ENCODE measurements at regions not wholly inside any gene's neighbourhood (a gene's known extent, or its start where the extent isn't known, plus 50 kb on each side); places are given as distances from the start of the nearest gene placed in this dataset.
"Not testable (repeated sequence)": the region's sequence is repeated elsewhere in the genome, so short reads cannot be mapped to it uniquely, and the experiment has no call there.

GRCh38 chr7:125847055-125847454 lies 917.4 kb upstream of the POT1 start:
- no peak for DNase-seq (ENCODE audit: low read depth, low spot score)

GRCh38 chr7:125845686-125846085 lies 916.1 kb upstream of the POT1 start:
- no peak for DNase-seq (ENCODE audit: low read depth, low spot score)

- DNase-seq (ENCODE audit: low read depth, low spot score) = no peak
Measured at GRCh38 chr7:125834421-125834820, 904.8 kb upstream of the POT1 start.

GRCh38 chr7:125833839-125834238 lies 904.2 kb upstream of the POT1 start:
- DNase-seq (ENCODE audit: low read depth, low spot score) = no peak

GRCh38 chr7:125830743-125831142 lies 901.1 kb upstream of the POT1 start:
- DNase-seq (ENCODE audit: low read depth, low spot score) = no peak

- DNase-seq (ENCODE audit: low read depth, low spot score) = no peak
Measured at GRCh38 chr7:125828153-125828700, 898.6 kb upstream of the POT1 start.

GRCh38 chr7:125823538-125823937 lies 893.9 kb upstream of the POT1 start:
- DNase-seq (ENCODE audit: low read depth, low spot score) = no peak

- DNase-seq (ENCODE audit: low read depth, low spot score) = no peak
Measured at GRCh38 chr7:125820495-125820894, 890.9 kb upstream of the POT1 start.

GRCh38 chr7:125814100-125814499 lies 884.5 kb upstream of the POT1 start:
- no peak for DNase-seq (ENCODE audit: low read depth, low spot score)

- DNase-seq (ENCODE audit: low read depth, low spot score) = not testable (repeated sequence)
Measured at GRCh38 chr7:125806491-125806890, 876.9 kb upstream of the POT1 start.

- no peak for DNase-seq (ENCODE audit: low read depth, low spot score)
Measured at GRCh38 chr7:125804273-125804672, 874.6 kb upstream of the POT1 start.

GRCh38 chr7:125780153-125780552 lies 850.5 kb upstream of the POT1 start:
- DNase-seq (ENCODE audit: low read depth, low spot score) = no peak

GRCh38 chr7:125775317-125775716 lies 845.7 kb upstream of the POT1 start:
- DNase-seq (ENCODE audit: low read depth, low spot score) = no peak

- no peak for DNase-seq (ENCODE audit: low read depth, low spot score)
Measured at GRCh38 chr7:125773113-125773785, 843.6 kb upstream of the POT1 start.

GRCh38 chr7:125747966-125748365 lies 818.3 kb upstream of the POT1 start:
- DNase-seq (ENCODE audit: low read depth, low spot score) = no peak

- DNase-seq (ENCODE audit: low read depth, low spot score) = no peak
Measured at GRCh38 chr7:125746510-125746909, 816.9 kb upstream of the POT1 start.

- DNase-seq (ENCODE audit: low read depth, low spot score) = no peak
Measured at GRCh38 chr7:125727215-125727614, 797.6 kb upstream of the POT1 start.

GRCh38 chr7:125695626-125696025 lies 766.0 kb upstream of the POT1 start:
- no peak for DNase-seq (ENCODE audit: low read depth, low spot score)

- DNase-seq (ENCODE audit: low read depth, low spot score) = no peak
Measured at GRCh38 chr7:125683156-125683555, 753.5 kb upstream of the POT1 start.

- no peak for DNase-seq (ENCODE audit: low read depth, low spot score)
Measured at GRCh38 chr7:125681508-125681907, 751.9 kb upstream of the POT1 start.

GRCh38 chr7:125678771-125679170 lies 749.1 kb upstream of the POT1 start:
- DNase-seq (ENCODE audit: low read depth, low spot score) = no peak

- DNase-seq (ENCODE audit: low read depth, low spot score) = no peak
Measured at GRCh38 chr7:125675640-125676039, 746.0 kb upstream of the POT1 start.

GRCh38 chr7:125675169-125675568 lies 745.5 kb upstream of the POT1 start:
- no peak for DNase-seq (ENCODE audit: low read depth, low spot score)

All from pulmonary artery endothelial cell (primary cell).